ENCODE measurements at regions not wholly inside any gene's neighbourhood (a gene's known extent, or its start where the extent isn't known, plus 50 kb on each side); places are given as distances from the start of the nearest gene placed in this dataset.

DNA sequence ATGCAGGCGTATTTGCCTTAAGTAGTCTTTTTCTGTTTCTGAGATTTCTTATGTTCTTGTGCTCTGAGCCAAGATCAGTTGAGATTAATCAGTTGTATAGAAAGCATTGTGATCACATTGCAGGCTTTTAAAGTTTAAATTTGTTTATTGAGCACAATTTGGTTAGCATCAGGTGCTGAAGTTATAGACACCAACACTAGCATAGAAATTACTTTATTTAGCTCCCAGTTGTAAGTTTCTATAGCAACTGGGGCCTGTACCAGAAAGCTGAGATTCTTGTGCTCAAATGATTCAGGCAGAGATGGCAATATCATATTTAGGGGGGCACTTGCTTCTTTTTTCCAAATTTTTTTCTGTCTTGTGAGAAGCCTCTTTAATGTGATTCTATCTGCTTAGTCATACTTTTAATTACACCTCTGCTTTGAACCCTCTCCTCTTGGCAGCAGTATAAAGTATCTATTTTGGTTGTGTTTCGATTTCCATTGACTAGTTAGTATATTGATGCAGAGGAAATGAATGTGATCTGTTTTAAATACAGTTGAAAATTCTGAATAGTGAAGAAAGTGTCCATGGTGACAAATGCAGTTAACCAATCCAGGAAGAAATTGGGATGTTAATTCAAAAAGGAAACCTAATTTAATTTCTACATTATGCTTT, 241.7 kb upstream of the GBE1 start:
- Histone ChIP-seq H2AFZ (ENCODE audit: low read depth, low read length) (no peak overlapping the region), H4K20me1 (replicated peaks; ENCODE audit: control insufficient read depth, insufficient read depth, low read length) (no peaks in the 10 kb centered on the region), H3K79me2 (ENCODE audit: control insufficient read depth, insufficient read depth, low read length) (no peaks in the 10 kb centered on the region), H3K9ac (ENCODE audit: insufficient read depth in 1 of 2, low read depth in 2 of 2, low read length in 2 of 2) (no peak overlapping the region), H3K27me3 (ENCODE audit: control insufficient read depth in 2 of 2, insufficient read depth in 2 of 2, low read length in 2 of 2) (no peaks in the 10 kb centered on the region), H3K4me3 (no peak overlapping the region), H3K4me2 (ENCODE audit: insufficient read depth, low read length) (no peak overlapping the region), H3K4me1 (replicated peaks in 1 of 2; ENCODE audit: control insufficient read depth in 2 of 2, insufficient read depth in 2 of 2, low read length in 2 of 2) (no peaks in the 10 kb centered on the region), H3K36me3 (ENCODE audit: control insufficient read depth, insufficient read depth, low read length) (no peaks in the 10 kb centered on the region), H3K9me1 (ENCODE audit: control insufficient read depth, insufficient read depth, low read length) (no peaks in the 10 kb centered on the region), H3K9me3 (replicated peaks; ENCODE audit: control insufficient read depth, insufficient read depth, low read depth, low read length) (no peaks in the 10 kb centered on the region), H3K27ac (ENCODE audit: extremely low read depth, low read depth, low read length) (no peak overlapping the region)
- no TSS peak for BruUV-seq (replicated peaks)
- 0% methylated on average over 2 of the region's 2 CpGs for WGBS (ENCODE audit: insufficient coverage, low coverage, missing lambda C conversion rate)
- FAIRE-seq (no peak), DNase-seq (ENCODE audit: extremely low read depth in 1 of 4, low spot score in 3 of 4) (no peak), ATAC-seq (no peak)
- ChIA-PET POLR2A (no interaction called here), CTCF (ENCODE audit: low intra/inter-chr PET ratio) (no interaction called here)
- in situ Hi-C loops (cut with MboI) (no loop called here), intact Hi-C loops (cut with micrococcal nuclease) (no loop called here)
- TF ChIP-seq RBFOX2 (IDR thresholded peaks at IDR 0.05; ENCODE audit: low read depth, low read length) = no peak
- TF ChIP-seq, protein P1, sequence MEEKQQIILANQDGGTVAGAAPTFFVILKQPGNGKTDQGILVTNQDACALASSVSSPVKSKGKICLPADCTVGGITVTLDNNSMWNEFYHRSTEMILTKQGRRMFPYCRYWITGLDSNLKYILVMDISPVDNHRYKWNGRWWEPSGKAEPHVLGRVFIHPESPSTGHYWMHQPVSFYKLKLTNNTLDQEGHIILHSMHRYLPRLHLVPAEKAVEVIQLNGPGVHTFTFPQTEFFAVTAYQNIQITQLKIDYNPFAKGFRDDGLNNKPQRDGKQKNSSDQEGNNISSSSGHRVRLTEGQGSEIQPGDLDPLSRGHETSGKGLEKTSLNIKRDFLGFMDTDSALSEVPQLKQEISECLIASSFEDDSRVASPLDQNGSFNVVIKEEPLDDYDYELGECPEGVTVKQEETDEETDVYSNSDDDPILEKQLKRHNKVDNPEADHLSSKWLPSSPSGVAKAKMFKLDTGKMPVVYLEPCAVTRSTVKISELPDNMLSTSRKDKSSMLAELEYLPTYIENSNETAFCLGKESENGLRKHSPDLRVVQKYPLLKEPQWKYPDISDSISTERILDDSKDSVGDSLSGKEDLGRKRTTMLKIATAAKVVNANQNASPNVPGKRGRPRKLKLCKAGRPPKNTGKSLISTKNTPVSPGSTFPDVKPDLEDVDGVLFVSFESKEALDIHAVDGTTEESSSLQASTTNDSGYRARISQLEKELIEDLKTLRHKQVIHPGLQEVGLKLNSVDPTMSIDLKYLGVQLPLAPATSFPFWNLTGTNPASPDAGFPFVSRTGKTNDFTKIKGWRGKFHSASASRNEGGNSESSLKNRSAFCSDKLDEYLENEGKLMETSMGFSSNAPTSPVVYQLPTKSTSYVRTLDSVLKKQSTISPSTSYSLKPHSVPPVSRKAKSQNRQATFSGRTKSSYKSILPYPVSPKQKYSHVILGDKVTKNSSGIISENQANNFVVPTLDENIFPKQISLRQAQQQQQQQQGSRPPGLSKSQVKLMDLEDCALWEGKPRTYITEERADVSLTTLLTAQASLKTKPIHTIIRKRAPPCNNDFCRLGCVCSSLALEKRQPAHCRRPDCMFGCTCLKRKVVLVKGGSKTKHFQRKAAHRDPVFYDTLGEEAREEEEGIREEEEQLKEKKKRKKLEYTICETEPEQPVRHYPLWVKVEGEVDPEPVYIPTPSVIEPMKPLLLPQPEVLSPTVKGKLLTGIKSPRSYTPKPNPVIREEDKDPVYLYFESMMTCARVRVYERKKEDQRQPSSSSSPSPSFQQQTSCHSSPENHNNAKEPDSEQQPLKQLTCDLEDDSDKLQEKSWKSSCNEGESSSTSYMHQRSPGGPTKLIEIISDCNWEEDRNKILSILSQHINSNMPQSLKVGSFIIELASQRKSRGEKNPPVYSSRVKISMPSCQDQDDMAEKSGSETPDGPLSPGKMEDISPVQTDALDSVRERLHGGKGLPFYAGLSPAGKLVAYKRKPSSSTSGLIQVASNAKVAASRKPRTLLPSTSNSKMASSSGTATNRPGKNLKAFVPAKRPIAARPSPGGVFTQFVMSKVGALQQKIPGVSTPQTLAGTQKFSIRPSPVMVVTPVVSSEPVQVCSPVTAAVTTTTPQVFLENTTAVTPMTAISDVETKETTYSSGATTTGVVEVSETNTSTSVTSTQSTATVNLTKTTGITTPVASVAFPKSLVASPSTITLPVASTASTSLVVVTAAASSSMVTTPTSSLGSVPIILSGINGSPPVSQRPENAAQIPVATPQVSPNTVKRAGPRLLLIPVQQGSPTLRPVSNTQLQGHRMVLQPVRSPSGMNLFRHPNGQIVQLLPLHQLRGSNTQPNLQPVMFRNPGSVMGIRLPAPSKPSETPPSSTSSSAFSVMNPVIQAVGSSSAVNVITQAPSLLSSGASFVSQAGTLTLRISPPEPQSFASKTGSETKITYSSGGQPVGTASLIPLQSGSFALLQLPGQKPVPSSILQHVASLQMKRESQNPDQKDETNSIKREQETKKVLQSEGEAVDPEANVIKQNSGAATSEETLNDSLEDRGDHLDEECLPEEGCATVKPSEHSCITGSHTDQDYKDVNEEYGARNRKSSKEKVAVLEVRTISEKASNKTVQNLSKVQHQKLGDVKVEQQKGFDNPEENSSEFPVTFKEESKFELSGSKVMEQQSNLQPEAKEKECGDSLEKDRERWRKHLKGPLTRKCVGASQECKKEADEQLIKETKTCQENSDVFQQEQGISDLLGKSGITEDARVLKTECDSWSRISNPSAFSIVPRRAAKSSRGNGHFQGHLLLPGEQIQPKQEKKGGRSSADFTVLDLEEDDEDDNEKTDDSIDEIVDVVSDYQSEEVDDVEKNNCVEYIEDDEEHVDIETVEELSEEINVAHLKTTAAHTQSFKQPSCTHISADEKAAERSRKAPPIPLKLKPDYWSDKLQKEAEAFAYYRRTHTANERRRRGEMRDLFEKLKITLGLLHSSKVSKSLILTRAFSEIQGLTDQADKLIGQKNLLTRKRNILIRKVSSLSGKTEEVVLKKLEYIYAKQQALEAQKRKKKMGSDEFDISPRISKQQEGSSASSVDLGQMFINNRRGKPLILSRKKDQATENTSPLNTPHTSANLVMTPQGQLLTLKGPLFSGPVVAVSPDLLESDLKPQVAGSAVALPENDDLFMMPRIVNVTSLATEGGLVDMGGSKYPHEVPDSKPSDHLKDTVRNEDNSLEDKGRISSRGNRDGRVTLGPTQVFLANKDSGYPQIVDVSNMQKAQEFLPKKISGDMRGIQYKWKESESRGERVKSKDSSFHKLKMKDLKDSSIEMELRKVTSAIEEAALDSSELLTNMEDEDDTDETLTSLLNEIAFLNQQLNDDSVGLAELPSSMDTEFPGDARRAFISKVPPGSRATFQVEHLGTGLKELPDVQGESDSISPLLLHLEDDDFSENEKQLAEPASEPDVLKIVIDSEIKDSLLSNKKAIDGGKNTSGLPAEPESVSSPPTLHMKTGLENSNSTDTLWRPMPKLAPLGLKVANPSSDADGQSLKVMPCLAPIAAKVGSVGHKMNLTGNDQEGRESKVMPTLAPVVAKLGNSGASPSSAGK (IDR thresholded peaks at IDR 0.05) = no peak
- TF ChIP-seq, protein P2, sequence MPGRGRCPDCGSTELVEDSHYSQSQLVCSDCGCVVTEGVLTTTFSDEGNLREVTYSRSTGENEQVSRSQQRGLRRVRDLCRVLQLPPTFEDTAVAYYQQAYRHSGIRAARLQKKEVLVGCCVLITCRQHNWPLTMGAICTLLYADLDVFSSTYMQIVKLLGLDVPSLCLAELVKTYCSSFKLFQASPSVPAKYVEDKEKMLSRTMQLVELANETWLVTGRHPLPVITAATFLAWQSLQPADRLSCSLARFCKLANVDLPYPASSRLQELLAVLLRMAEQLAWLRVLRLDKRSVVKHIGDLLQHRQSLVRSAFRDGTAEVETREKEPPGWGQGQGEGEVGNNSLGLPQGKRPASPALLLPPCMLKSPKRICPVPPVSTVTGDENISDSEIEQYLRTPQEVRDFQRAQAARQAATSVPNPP (IDR thresholded peaks at IDR 0.05; ENCODE audit: borderline replicate concordance, insufficient read depth, insufficient read length) = no peak
- no peak for TF ChIP-seq KLF13 (tag; IDR thresholded peaks at IDR 0.05; ENCODE audit: borderline replicate concordance, low read depth)
- TF ChIP-seq, protein P3, sequence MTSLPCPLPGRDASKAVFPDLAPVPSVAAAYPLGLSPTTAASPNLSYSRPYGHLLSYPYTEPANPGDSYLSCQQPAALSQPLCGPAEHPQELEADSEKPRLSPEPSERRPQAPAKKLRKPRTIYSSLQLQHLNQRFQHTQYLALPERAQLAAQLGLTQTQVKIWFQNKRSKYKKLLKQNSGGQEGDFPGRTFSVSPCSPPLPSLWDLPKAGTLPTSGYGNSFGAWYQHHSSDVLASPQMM (CRISPR knock-in tag; IDR thresholded peaks at IDR 0.05) = no peak
